Activated T-cell treated with anti-CD3 and anti-CD28 coated beads, Interleukin-2, amount 50 U/mL, for 4 hours (primary cell): ENCODE measurements at regions not wholly inside any gene's neighbourhood (a gene's known extent, or its start where the extent isn't known, plus 50 kb on each side); places are given as distances from the start of the nearest gene placed in this dataset.

Experiments used
- ATAC-seq, 2 donors: fragments of 200-7000 bp; cut with Tn5 transposase; one replicate each; pipeline ENCODE4 v1.10.0; 2021
- DNase-seq: peaks from one replicate; pipeline ENCODE4 v3.0.0-alpha.2; 2020
- H3K27me3 Mint-ChIP-seq: one replicate; pipeline ENCODE4 v1.8.0; 2021; ENCODE audit warnings: low read depth, mixed read lengths
- H3K36me3 Mint-ChIP-seq: one replicate; pipeline ENCODE4 v1.8.0; 2022; ENCODE audit warnings: mixed read lengths; ENCODE audit not compliant: insufficient read depth
- H3K4me1 Mint-ChIP-seq: one replicate; pipeline ENCODE4 v1.8.0; 2021; ENCODE audit warnings: low read depth, mixed read lengths
- H3K4me3 Mint-ChIP-seq: one replicate; pipeline ENCODE4 v1.8.0; 2021; ENCODE audit warnings: mild to moderate bottlenecking, moderate library complexity, mixed read lengths
- H3K9me3 Mint-ChIP-seq: one replicate; pipeline ENCODE4 v1.8.0; 2021; ENCODE audit warnings: mixed read lengths

DNA sequence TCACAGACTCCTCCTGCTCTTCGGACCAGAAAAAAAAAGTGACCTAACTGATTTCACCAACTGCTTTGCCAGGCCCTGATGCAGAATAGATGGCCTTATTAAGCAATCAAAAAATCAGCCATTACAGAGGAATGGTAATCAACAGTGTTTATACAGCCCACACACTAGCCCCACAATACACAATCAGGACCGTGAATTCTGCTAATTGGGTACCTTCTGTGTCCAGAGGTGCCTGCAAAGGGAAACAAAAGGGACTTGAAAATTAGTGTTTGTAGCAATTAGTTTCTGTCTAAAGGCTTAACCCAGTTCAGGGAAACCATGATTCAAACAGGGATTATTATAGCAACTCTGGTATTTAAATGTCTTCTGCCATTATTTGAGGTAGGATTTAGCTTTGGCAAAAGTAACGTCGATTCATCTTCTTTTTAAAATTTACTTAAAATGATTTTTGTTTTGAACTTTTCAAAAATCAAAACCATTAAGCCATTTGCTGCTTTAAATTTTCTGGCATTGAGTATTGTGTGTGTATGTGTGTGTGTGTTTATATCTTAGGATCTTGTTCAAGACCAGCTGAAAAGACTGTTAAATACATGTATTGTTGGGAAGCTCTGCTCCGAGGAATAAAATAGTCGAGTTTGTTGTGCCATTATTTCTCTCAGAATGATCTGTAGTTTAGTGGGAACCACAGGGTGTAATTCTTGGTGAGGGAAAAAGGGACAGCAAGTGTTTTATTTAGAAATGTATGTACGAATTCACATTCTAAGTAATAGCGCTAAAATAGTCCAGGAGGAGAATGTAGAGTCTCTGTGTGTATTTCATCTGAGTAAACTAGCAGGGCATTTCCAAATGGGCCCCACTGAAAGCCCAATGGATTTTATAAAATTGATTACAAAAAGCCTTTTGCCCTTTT lies 156.1 kb downstream of the PTCSC3 start:
- no peak for ATAC-seq
- Mint-ChIP-seq H3K36me3 (no peaks in the 10 kb centered on the region), H3K4me3 (no peak overlapping the region)

DNA sequence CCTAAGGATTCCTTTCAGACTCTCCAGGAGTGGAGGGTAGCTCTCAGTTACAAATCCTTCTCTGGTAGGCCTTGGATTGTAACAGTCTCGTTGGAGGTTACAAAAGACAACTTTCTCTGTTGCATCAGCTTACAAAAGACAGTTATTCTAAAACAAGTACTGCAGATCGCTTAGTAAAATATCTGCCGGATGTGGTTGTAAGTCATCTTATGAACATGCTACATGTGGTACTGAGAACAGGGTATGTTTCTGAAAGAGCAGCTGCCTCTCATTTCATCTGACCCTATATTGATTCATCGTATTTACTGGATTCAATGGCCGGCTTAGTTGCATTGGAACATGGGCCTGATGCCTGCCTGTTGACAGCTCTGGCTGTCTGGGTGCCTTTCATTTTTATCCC lies 157.4 kb downstream of the PTCSC3 start:
- peaks cover 3% of the 10 kb centered on the region for H3K4me1 Mint-ChIP-seq
- no peak overlapping the region for H3K4me3 Mint-ChIP-seq
- H3K36me3 Mint-ChIP-seq: no peaks in the 10 kb centered on the region
- peaks cover 1% of the 10 kb centered on the region for H3K27me3 Mint-ChIP-seq
- ATAC-seq (peak; percentile 46 to 69), DNase-seq (no peak)
- H3K9me3 Mint-ChIP-seq: no peaks in the 10 kb centered on the region

More for the DNA sequence above, 156.1 kb downstream of the PTCSC3 start:
- no peaks in the 10 kb centered on the region for H3K27me3 Mint-ChIP-seq
- peaks cover 3% of the 10 kb centered on the region for H3K4me1 Mint-ChIP-seq
- H3K9me3 Mint-ChIP-seq: no peaks in the 10 kb centered on the region
- DNase-seq: no peak

DNA sequence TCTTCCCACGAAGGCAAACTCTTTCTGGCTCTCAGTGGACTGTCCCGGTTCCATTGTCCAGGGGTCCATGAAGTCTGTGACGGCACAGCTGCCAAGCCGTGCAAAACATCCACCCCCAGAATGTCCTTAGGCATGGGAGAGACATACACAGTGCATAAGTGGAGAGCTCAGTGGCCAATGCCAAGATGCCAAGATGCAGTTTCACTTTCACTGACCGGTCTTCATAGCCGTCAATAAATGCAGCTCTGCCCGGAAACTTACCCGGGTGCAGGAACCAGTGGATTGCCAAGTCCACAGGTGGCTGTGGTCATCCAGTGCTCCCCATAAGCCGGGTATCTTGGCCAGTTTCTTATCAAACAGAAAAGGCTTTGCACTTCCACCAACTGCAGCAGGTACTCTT lies 162.3 kb downstream of the PTCSC3 start:
- H3K4me3 Mint-ChIP-seq: no peak overlapping the region
- H3K4me1 Mint-ChIP-seq: peaks cover 3% of the 10 kb centered on the region
- H3K36me3 Mint-ChIP-seq: no peaks in the 10 kb centered on the region
- H3K9me3 Mint-ChIP-seq: no peaks in the 10 kb centered on the region
- DNase-seq: no peak
- no peak for ATAC-seq
- peaks cover 1% of the 10 kb centered on the region for H3K27me3 Mint-ChIP-seq

DNA sequence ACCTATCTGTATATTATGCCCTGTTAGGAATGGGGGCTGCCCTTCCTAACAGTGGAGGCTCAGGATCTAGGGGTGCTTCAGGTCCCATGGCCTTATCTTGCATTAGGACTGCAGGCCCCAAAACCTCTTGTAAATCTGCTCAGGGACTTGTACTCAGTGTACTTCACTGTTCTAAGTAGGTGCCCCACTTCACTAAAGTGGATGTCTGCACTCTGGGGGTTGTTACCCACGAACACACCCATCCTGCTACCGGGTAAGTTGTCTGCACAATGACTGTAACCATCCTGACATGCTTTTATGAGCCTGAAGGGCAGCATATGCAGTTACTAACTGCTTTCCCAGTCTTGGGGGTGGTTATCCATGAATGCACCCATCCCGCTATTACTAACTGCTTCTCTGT lies 163.0 kb downstream of the PTCSC3 start:
- H3K9me3 Mint-ChIP-seq: no peaks in the 10 kb centered on the region
- no peak for ATAC-seq

DNA sequence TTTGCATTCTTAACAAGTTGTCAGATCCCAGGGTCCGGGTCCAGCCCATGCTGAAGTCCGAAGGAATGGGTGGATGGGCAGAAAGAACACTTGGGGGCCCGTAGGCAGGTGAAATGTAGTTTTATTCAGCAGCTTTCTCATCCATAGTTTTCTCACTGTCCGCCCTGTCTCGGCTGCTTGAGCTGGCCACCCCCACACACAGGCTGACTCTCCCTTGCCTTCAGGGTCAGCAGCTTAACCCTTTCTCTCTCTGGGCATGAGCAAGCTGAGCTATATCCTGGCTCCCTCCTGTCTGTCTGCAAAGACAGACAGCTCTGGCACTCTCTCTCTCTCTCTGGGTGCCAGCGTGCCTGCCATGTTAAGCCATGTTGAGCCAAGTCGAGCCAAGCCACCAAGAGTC lies 163.9 kb downstream of the PTCSC3 start:
- DNase-seq: no peak
- H3K36me3 Mint-ChIP-seq: no peaks in the 10 kb centered on the region
- peaks cover 1% of the 10 kb centered on the region for H3K27me3 Mint-ChIP-seq
- no peaks in the 10 kb centered on the region for H3K4me1 Mint-ChIP-seq
- no peak for ATAC-seq
- no peak overlapping the region for H3K4me3 Mint-ChIP-seq
- H3K9me3 Mint-ChIP-seq: no peaks in the 10 kb centered on the region

More for the DNA sequence above, 163.0 kb downstream of the PTCSC3 start:
- Mint-ChIP-seq H3K36me3 (no peaks in the 10 kb centered on the region), H3K4me3 (no peak overlapping the region), H3K27me3 (peaks cover 1% of the 10 kb centered on the region), H3K4me1 (no peaks in the 10 kb centered on the region)
- no peak for DNase-seq

DNA sequence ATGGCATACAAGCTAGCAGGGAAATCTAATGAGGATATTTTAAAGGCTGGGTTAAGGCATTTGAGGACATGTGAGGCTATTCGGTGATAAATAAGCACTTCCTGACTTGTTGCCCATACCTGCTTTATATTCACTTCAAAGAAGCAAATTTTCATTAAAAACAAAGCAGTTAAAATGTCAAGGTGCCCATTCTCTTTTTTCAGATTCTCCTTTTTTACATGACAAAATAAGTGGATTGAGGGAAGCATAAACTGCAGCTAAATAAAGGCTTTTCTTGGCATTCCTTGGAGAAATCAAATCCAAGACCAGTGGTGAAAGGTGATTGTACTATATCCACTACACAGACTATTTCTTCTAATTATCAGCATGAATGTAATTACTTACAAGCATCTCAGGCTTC lies 166.9 kb downstream of the PTCSC3 start:
- no peak for DNase-seq
- Mint-ChIP-seq H3K36me3 (no peaks in the 10 kb centered on the region), H3K4me3 (no peak overlapping the region), H3K4me1 (no peaks in the 10 kb centered on the region), H3K27me3 (peaks cover 1% of the 10 kb centered on the region), H3K9me3 (no peaks in the 10 kb centered on the region)
- no peak for ATAC-seq

DNA sequence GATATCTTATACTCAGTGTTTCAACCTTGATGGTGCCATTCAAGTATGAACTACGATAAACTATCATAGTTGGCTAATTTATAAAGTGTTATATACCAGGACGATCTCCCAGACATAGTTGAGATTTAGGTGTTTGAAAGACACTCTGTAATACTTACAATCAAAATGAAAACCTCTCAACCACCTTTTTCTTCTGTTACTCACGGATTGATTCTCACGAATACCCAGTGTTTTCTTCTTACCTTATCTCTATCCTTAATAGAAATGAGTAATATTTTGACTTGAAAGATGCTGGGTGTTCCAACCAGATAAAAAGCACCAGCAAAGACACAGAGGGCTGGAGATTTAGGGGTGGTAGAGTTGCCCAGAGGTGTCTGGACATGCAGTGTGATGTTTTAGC lies 169.9 kb downstream of the PTCSC3 start:
- DNase-seq (no peak), ATAC-seq (no peak)
- Mint-ChIP-seq H3K4me1 (no peaks in the 10 kb centered on the region), H3K4me3 (no peak overlapping the region), H3K9me3 (no peaks in the 10 kb centered on the region), H3K36me3 (no peaks in the 10 kb centered on the region), H3K27me3 (no peaks in the 10 kb centered on the region)

DNA sequence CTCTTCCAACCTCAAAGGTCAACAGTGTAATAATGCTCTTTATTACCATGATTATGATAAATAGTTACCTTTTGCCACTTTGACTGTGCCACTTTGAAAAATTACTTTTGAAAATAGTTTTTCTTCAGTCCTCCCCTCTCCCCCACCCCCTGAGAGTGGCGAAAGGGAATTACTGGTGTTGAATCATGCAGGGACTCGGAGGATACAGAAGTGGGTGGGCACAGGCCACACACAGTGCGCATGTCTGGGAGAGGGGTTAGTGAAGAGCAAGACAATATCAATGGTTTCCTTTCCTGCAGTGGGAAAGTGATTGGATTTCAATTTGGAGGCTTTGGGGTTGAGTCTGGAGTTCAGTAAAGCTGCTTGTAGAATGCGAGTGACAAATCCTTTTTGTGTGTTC lies 170.9 kb downstream of the PTCSC3 start:
- no peaks in the 10 kb centered on the region for H3K27me3 Mint-ChIP-seq
- H3K36me3 Mint-ChIP-seq: no peaks in the 10 kb centered on the region
- no peak overlapping the region for H3K4me3 Mint-ChIP-seq
- no peaks in the 10 kb centered on the region for H3K4me1 Mint-ChIP-seq
- DNase-seq: no peak
- no peak for ATAC-seq
- no peaks in the 10 kb centered on the region for H3K9me3 Mint-ChIP-seq

DNA sequence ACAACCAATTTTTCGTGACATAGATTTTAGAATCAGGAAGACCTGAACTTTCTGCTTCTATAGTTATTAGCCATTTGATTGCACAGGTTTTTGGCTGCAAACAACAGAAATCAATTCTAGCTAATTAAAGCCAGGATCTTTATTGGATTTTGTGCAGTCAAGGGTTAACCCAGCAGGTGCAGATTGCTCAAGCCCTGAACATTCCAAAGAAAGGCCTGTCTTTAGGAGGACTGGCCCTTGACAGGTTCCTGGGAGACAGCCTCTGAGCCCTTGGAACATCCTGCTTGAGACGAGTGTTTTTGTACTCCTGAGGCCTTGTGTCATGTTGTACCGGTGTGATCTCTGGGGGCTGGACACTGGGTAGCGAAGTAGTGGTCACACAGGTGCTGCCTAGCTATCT lies 174.6 kb downstream of the PTCSC3 start:
- Mint-ChIP-seq H3K9me3 (no peaks in the 10 kb centered on the region), H3K4me1 (no peaks in the 10 kb centered on the region), H3K4me3 (no peak overlapping the region), H3K36me3 (no peaks in the 10 kb centered on the region), H3K27me3 (no peaks in the 10 kb centered on the region)
- no peak for DNase-seq
- no peak for ATAC-seq

DNA sequence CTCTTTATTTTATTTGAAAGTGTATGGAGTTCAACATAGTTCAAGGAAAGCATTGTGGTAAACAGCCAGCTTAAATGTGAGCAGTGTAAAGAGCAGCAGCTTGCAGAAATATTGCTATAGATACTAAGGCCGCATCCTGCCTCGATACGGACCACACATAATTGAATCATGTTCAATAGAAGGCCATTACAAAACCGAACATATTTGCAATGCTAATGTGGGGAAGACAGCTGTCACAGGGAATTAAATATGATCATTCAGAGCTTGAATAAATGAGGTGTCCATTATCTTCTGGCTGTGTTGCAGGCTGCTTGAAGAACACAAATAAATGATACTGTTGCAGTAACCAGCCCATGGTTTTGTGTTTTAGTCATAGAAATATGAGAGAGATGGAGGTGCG lies 173.2 kb downstream of the BRMS1L start:
- no peaks in the 10 kb centered on the region for H3K9me3 Mint-ChIP-seq
- no peaks in the 10 kb centered on the region for H3K4me1 Mint-ChIP-seq
- no peaks in the 10 kb centered on the region for H3K36me3 Mint-ChIP-seq
- ATAC-seq: no peak
- H3K4me3 Mint-ChIP-seq: no peak overlapping the region
- no peaks in the 10 kb centered on the region for H3K27me3 Mint-ChIP-seq
- DNase-seq: no peak

DNA sequence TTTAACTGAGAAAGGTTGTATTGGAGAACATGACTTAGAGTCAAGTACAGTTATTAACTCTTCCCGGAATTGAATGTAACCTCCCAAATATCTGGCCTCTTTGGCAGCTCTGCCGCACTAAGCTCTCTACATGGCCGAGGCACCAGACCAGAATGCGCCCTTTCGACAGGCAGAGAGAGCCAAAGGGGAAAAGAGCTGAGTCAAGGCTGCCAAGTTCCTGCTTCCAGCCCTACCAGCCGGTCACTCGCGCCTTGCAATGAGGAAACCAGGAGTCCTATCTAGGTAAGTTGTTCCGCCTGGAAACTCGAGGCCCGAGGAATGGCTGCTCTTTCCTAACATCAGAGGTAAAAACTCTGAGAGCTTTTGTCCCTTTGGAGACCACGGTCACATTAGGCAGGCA lies 172.2 kb downstream of the BRMS1L start:
- ATAC-seq: no peak
- no peak for DNase-seq
- Mint-ChIP-seq H3K4me3 (no peak overlapping the region), H3K4me1 (no peaks in the 10 kb centered on the region), H3K36me3 (no peaks in the 10 kb centered on the region), H3K9me3 (no peaks in the 10 kb centered on the region), H3K27me3 (no peaks in the 10 kb centered on the region)

DNA sequence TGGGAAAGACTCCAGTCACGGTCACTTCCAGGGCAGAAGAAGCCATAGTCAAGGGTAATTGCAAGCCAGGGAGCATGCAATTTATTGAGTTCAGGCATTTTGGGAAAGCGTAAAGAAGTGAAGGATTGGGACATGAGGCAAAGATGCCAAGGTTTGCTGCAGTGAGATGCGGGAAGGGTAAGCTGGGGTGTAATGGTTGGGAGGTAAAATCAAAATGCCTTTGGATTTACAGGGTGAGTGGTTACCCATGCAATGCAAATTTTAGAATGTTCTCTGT lies 167.5 kb downstream of the BRMS1L start:
- ATAC-seq: no peak
- H3K4me1 Mint-ChIP-seq: no peaks in the 10 kb centered on the region
- H3K4me3 Mint-ChIP-seq: no peak overlapping the region
- no peaks in the 10 kb centered on the region for H3K9me3 Mint-ChIP-seq
- no peaks in the 10 kb centered on the region for H3K36me3 Mint-ChIP-seq
- DNase-seq: no peak
- H3K27me3 Mint-ChIP-seq: no peaks in the 10 kb centered on the region

DNA sequence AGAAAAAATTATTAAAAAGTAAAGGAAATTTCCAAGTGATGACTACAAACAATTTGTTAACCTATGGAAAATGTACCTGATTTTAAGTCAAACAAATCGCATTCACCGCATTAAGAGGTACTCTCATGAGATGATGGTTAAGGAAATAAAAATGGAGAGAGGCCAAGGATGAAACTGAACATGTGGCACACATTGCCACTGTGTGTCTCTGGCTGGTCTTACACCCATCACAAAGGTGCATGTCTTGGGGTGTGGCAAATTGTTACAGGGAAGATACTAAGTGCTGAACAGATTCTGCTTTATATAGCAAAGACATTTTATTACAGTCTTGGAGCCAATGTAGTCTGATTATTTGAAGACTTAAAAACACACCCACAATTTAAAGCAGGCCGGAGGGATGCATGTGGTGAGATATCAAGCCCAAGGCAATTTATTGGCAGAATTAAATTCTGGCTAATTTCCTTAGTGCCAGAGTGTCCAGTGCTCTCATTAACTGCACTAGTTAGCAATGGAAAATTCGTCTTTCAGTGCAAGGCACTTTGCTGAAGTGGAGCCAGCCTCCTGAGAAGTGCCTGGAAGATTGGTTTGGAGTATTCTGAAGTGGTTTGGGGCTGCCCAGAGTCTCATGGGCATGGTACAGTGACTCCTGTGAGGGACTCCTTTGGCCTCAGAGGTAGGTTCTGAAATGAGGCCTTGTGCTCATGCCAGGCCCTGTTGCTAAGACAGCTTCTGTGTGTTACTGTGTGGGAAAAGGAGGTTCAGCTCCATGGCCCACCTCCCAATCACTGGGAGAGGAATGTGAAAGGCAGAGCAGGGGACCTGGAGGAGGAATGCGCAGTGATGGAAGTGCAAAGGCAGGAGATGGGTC lies 166.9 kb downstream of the BRMS1L start:
- no peaks in the 10 kb centered on the region for H3K9me3 Mint-ChIP-seq
- no peaks in the 10 kb centered on the region for H3K36me3 Mint-ChIP-seq
- H3K27me3 Mint-ChIP-seq: no peaks in the 10 kb centered on the region
- H3K4me1 Mint-ChIP-seq: no peaks in the 10 kb centered on the region
- no peak for DNase-seq
- no peak for ATAC-seq
- no peak overlapping the region for H3K4me3 Mint-ChIP-seq

DNA sequence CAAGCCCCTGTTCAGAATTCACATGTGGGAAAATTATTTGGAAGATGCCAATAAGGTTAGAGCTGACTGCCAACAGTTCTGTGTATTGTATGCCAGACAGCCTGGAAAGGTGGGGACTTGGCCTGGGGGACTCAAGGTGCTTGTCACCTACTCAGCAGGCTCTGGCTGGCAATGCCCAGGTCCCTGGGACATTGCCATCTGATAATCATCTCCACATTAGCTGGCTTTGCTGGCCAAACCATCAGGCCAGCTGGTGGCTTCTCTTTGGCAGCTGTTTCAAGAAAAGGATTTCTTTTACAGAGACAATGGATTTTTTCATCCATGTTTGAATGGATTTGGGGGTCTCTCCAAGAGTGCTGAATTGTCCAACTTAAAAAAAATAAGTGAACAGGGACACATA lies 165.2 kb downstream of the BRMS1L start:
- no peak for ATAC-seq
- Mint-ChIP-seq H3K9me3 (no peaks in the 10 kb centered on the region), H3K36me3 (no peaks in the 10 kb centered on the region), H3K4me1 (no peaks in the 10 kb centered on the region), H3K4me3 (no peak overlapping the region), H3K27me3 (no peaks in the 10 kb centered on the region)
- DNase-seq: no peak

DNA sequence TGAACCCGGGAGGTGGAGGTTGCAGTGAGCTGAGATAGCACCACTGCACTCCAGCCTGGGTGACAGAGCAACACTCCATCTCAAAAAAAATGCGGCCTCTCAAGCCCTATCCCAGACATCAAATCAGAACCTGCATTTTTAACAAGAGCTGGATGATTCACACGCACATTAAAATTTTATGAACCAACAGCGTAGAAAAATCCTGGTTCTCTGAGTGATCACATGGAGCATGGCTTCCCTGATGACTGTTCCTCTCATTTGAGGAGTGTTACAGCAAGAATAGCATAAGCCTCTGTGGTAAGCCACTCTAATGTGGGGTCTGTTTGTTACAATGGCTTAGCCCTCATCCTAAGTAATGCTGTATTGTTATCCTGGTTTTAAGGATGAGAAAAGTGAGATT lies 163.6 kb downstream of the BRMS1L start:
- no peak for ATAC-seq
- no peak for DNase-seq
- Mint-ChIP-seq H3K4me1 (no peaks in the 10 kb centered on the region), H3K36me3 (no peaks in the 10 kb centered on the region), H3K9me3 (no peaks in the 10 kb centered on the region), H3K4me3 (no peak overlapping the region), H3K27me3 (no peaks in the 10 kb centered on the region)
